CD14-positive monocyte (primary cell): ENCODE measurements at regions not wholly inside any gene's neighbourhood (a gene's known extent, or its start where the extent isn't known, plus 50 kb on each side); places are given as distances from the start of the nearest gene placed in this dataset.

Source experiments
- DNase-seq, 3 donors: peaks; one replicate each; pipeline ENCODE4 v3.0.0-alpha.2; 2011 to 2022
- H2AFZ ChIP-seq: 2 replicates; pipeline ENCODE4 v1.6.0; 2012; ENCODE audit warnings: mild to moderate bottlenecking, low read depth, low read length, inconsistent platforms; ENCODE audit not compliant: insufficient read depth, poor library complexity, severe bottlenecking
- H3K27ac ChIP-seq, 2 donors: 1 replicate in 1 of 2; 2 replicates in 1 of 2; pipeline ENCODE4 v1.5.1; 2012 to 2013; ENCODE audit warnings: low read length in 2 of 2, control low read depth in 1 of 2, inconsistent platforms in 1 of 2, low read depth in 1 of 2, mild to moderate bottlenecking in 1 of 2
- H3K27me3 ChIP-seq, 2 donors: one replicate each; pipeline versions ENCODE4 v1.6.0 to v1.6.1; 2011 to 2013; ENCODE audit warnings: low read length in 2 of 2; ENCODE audit not compliant: control insufficient read depth in 2 of 2, insufficient read depth in 2 of 2
- H3K36me3 ChIP-seq, 2 donors: replicated peaks in 1 of 2; 1 replicate in 1 of 2; 2 replicates in 1 of 2; pipeline versions ENCODE4 v1.5.1 to v1.6.1; 2012 to 2013; ENCODE audit warnings: low read length in 2 of 2, control low read depth in 1 of 2, inconsistent platforms in 1 of 2, mild to moderate bottlenecking in 1 of 2; ENCODE audit not compliant: insufficient read depth in 2 of 2, control insufficient read depth in 1 of 2
- H3K4me1 ChIP-seq, 2 donors: 1 replicate in 1 of 2; 2 replicates in 1 of 2; pipeline versions ENCODE4 v1.5.1 to v1.6.1; 2012 to 2013; ENCODE audit warnings: low read length in 2 of 2, control low read depth in 1 of 2, inconsistent platforms in 1 of 2, mild to moderate bottlenecking in 1 of 2, moderate library complexity in 1 of 2; ENCODE audit not compliant: insufficient read depth in 2 of 2, control insufficient read depth in 1 of 2
- H3K4me2 ChIP-seq: replicated peaks from 2 replicates; pipeline ENCODE3; 2012; ENCODE audit warnings: low read length, moderate library complexity, mild to moderate bottlenecking; ENCODE audit not compliant: poor library complexity, severe bottlenecking; ENCODE audit errors: extremely low read depth
- H3K4me3 ChIP-seq, 3 experiments: fragments of 200-600 bp in 1 of 3; sonication (generic) in 1 of 3; replicated peaks in 1 of 3; 1 replicate in 2 of 3; 2 replicates in 1 of 3; pipeline ENCODE4 v1.5.1; 2011 to 2013; ENCODE audit warnings: low read length in 3 of 3, mild to moderate bottlenecking in 3 of 3, control low read depth in 2 of 3, low read depth in 2 of 3, inconsistent platforms in 1 of 3, moderate library complexity in 1 of 3
- H3K79me2 ChIP-seq: 2 replicates; pipeline ENCODE4 v1.6.0; 2012; ENCODE audit warnings: mild to moderate bottlenecking, control low read depth, inconsistent platforms, low read length, moderate library complexity; ENCODE audit not compliant: insufficient read depth
- H3K9ac ChIP-seq: 2 replicates; pipeline ENCODE4 v1.6.0; 2017; ENCODE audit warnings: low read length, mild to moderate bottlenecking; ENCODE audit not compliant: insufficient read depth, poor library complexity, severe bottlenecking
- H3K9me3 ChIP-seq, 2 donors: replicated peaks in 1 of 2; 1 replicate in 1 of 2; 2 replicates in 1 of 2; pipeline versions ENCODE4 v1.5.1 to v1.6.1; 2012 to 2013; ENCODE audit warnings: low read length in 2 of 2, control low read depth in 1 of 2; ENCODE audit not compliant: control insufficient read depth in 1 of 2, insufficient read depth in 1 of 2
- H4K20me1 ChIP-seq: 2 replicates; pipeline ENCODE4 v1.6.0; 2012; ENCODE audit warnings: mild to moderate bottlenecking, low read length, control low read depth, moderate library complexity; ENCODE audit not compliant: insufficient read depth
- H3K27ac Mint-ChIP-seq, 7 donors: one replicate each; pipeline ENCODE4 v1.8.0; 2020; ENCODE audit warnings: mild to moderate bottlenecking in 7 of 7, mixed read lengths in 7 of 7, moderate library complexity in 6 of 7, inconsistent platforms in 2 of 7
- H3K27me3 Mint-ChIP-seq, 3 donors: one replicate each; pipeline ENCODE4 v1.8.0; 2021 to 2022; ENCODE audit warnings: low read depth in 3 of 3, mild to moderate bottlenecking in 3 of 3, mixed read lengths in 3 of 3, moderate library complexity in 3 of 3, inconsistent platforms in 1 of 3
- H3K36me3 Mint-ChIP-seq, 2 donors: one replicate each; pipeline ENCODE4 v1.8.0; 2020; ENCODE audit warnings: mixed read lengths in 2 of 2, inconsistent platforms in 1 of 2, mild to moderate bottlenecking in 1 of 2
- H3K4me1 Mint-ChIP-seq: one replicate; pipeline ENCODE4 v1.8.0; 2020; ENCODE audit warnings: mild to moderate bottlenecking, mixed read lengths
- H3K4me3 Mint-ChIP-seq, 2 donors: one replicate each; pipeline ENCODE4 v1.8.0; 2020; ENCODE audit warnings: mild to moderate bottlenecking in 2 of 2, mixed read lengths in 2 of 2, moderate library complexity in 1 of 2
- H3K9me3 Mint-ChIP-seq, 7 donors: one replicate each; pipeline ENCODE4 v1.8.0; 2020 to 2022; ENCODE audit warnings: mixed read lengths in 7 of 7, mild to moderate bottlenecking in 6 of 7, moderate library complexity in 6 of 7, inconsistent platforms in 2 of 7
- WGBS: methylation state at CpG from one replicate; pipeline ENCODE4 v1.1.5; 2013; ENCODE audit warnings: missing lambda C conversion rate; ENCODE audit not compliant: insufficient coverage; 5-methylcytosine and 5-hydroxymethylcytosine counted together
- intact Hi-C, 2 donors: fragments of 100-400 bp; cut with micrococcal nuclease; formaldehyde crosslinking; loops; one replicate each; pipeline versions ENCODE4 v1.15.0 to v1.15.1; 2023
- TF ChIP-seq, protein P1 (sequence below): fragments of 200-600 bp; IDR thresholded peaks from one replicate; pipeline ENCODE4 v1.8.0; 2022; ENCODE audit warnings: antibody characterized with exemption, mild to moderate bottlenecking

DNA sequence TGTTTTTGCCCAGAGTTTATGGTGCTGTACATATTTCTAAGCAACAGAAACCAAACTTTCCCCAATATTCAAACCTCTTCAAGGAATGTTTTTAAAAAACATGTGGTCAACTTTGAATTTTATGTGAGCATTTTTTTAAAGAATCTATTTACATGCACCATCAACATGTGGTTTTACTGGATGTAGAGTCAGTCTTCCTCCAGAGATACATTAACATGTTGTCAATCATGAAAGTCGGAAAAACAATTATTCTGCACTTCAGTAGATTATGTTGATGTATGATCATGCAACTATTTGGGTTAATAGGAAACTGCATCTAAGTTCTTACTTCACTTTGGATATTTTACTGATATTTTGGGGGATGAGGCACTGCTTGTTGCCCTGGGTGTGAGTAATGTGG is 208.6 kb downstream of the FOXL1 start:
- no peaks in the 10 kb centered on the region for H3K4me1 Mint-ChIP-seq
- no peaks in the 10 kb centered on the region for H3K4me1 ChIP-seq
- intact Hi-C loops = no loop called here
- no peak for DNase-seq
- no peak overlapping the region for H3K4me2 ChIP-seq
- TF ChIP-seq, protein P1, sequence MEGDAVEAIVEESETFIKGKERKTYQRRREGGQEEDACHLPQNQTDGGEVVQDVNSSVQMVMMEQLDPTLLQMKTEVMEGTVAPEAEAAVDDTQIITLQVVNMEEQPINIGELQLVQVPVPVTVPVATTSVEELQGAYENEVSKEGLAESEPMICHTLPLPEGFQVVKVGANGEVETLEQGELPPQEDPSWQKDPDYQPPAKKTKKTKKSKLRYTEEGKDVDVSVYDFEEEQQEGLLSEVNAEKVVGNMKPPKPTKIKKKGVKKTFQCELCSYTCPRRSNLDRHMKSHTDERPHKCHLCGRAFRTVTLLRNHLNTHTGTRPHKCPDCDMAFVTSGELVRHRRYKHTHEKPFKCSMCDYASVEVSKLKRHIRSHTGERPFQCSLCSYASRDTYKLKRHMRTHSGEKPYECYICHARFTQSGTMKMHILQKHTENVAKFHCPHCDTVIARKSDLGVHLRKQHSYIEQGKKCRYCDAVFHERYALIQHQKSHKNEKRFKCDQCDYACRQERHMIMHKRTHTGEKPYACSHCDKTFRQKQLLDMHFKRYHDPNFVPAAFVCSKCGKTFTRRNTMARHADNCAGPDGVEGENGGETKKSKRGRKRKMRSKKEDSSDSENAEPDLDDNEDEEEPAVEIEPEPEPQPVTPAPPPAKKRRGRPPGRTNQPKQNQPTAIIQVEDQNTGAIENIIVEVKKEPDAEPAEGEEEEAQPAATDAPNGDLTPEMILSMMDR = no peak
- H3K27me3 Mint-ChIP-seq = peaks cover 0 to 17% (median 3%) of the 10 kb centered on the region in 3 donors
- no peak overlapping the region for H3K27ac Mint-ChIP-seq
- H3K9ac ChIP-seq = no peak overlapping the region
- H2AFZ ChIP-seq = no peak overlapping the region
- H4K20me1 ChIP-seq = no peaks in the 10 kb centered on the region
- H3K36me3 ChIP-seq = no peaks in the 10 kb centered on the region
- H3K36me3 Mint-ChIP-seq = no peaks in the 10 kb centered on the region
- H3K79me2 ChIP-seq = no peaks in the 10 kb centered on the region
- no peak overlapping the region for H3K4me3 ChIP-seq
- H3K27me3 ChIP-seq = no peaks in the 10 kb centered on the region
- WGBS = no CpG with 5 or more reads among the region's 1 CpG
- H3K9me3 Mint-ChIP-seq = no peaks in the 10 kb centered on the region
- H3K4me3 Mint-ChIP-seq = no peak overlapping the region
- no peaks in the 10 kb centered on the region for H3K9me3 ChIP-seq
- H3K27ac ChIP-seq = no peak overlapping the region

DNA sequence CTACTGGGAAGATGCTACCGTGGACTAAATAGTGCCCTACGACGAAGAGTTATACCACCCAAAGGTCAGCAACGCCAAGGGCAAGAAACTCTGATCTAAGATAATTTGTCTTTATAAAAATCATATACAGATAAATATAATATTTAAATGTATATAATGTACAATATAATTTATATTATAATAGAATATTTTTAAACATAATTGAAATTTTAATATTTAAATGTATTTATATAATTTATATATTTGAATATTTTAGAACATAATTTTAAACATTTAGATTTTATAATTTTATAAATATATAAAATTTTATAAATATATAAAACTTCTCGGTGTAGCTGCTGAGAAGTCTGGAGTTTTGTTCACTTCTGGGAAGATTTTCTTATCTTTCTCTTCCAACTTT is 209.2 kb downstream of the FOXL1 start:
- Mint-ChIP-seq H3K36me3 (no peaks in the 10 kb centered on the region), H3K4me1 (no peaks in the 10 kb centered on the region), H3K9me3 (no peaks in the 10 kb centered on the region), H3K4me3 (no peak overlapping the region), H3K27ac (no peak overlapping the region), H3K27me3 (peaks cover 2 to 17% (median 6%) of the 10 kb centered on the region in 3 donors)
- Histone ChIP-seq H3K4me3 (no peak overlapping the region), H3K36me3 (no peaks in the 10 kb centered on the region), H3K4me1 (no peaks in the 10 kb centered on the region), H4K20me1 (no peaks in the 10 kb centered on the region), H3K9ac (no peak overlapping the region), H3K9me3 (no peaks in the 10 kb centered on the region), H3K27ac (no peak overlapping the region), H3K4me2 (no peak overlapping the region), H3K27me3 (no peaks in the 10 kb centered on the region), H2AFZ (no peak overlapping the region), H3K79me2 (no peaks in the 10 kb centered on the region)
- DNase-seq = no peak
- intact Hi-C loops = no loop called here
- no CpG with 5 or more reads among the region's 5 CpGs for WGBS
- TF ChIP-seq, protein P1 = no peak
